GM12892 (cell line): ENCODE measurements at regions not wholly inside any gene's neighbourhood (a gene's known extent, or its start where the extent isn't known, plus 50 kb on each side); places are given as distances from the start of the nearest gene placed in this dataset.

ENCODE experiments used
- POLR2A ChIP-seq: IDR thresholded peaks from 2 replicates; pipeline ENCODE4 v1.6.1; 2011; ENCODE audit warnings: low read depth, low read length, control low read depth
- TAF1 ChIP-seq: IDR thresholded peaks from 2 replicates; pipeline ENCODE4 v1.6.1; 2011; ENCODE audit warnings: low read depth, mild to moderate bottlenecking, control low read depth, low read length, borderline replicate concordance

DNA sequence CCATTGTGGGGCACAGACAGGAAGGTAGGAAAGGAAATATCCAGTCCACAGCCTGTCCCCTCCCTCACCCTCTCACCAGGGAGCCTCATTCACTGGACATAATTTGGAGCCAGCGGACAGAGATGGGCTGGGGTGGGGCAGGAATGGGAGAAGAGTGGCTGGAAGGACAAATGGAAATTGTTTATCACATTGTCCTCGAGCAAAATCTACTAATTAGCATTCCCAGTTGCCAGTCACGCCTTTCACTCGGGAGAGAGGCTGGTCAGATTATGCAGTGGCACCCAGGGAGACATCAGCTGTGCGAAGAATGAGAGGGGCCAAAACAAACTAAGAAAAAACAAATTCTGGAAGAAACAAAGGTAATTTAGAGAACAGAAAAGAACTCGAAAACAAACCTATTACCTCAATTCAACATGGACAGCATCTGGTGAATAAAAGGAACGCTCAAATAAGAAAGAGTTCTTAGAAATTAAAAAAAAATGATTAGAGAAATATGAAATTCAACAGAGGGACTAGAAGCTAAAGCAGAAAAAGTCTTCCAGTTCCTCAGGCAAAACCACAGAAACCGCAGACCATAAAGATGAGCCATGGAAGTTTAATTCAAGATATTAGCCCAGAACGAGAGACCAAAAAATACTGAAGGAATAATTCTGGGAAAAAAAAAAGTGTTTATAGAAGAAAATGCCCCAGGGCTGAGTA is 108.5 kb upstream of the RALGAPA2 start:
- TF ChIP-seq POLR2A (no peak), TAF1 (no peak)
